DMS114 treated with DMSO at 0.1 percent for 48 hours (cell line): ENCODE measurements at regions not wholly inside any gene's neighbourhood (a gene's known extent, or its start where the extent isn't known, plus 50 kb on each side); places are given as distances from the start of the nearest gene placed in this dataset.
"Not testable (repeated sequence)": the region's sequence is repeated elsewhere in the genome, so short reads cannot be mapped to it uniquely, and the experiment has no call there.

ENCODE experiments used
- DNase-seq: peaks from one replicate; lab custom pipeline; 2025; ENCODE audit not compliant: unreplicated experiment; lab: John Stamatoyannopoulos, UW

- DNase-seq, result no peak
Measured at GRCh38 chr7:121501566-121501965, 105.5 kb upstream of the FAM3C start.

GRCh38 chr7:121500360-121501058 is 104.4 kb upstream of the FAM3C start:
- no peak for DNase-seq

GRCh38 chr7:121499624-121500023 is 103.5 kb upstream of the FAM3C start:
- DNase-seq, result no peak

- no peak for DNase-seq
Measured at GRCh38 chr7:121498816-121499215, 102.7 kb upstream of the FAM3C start.

- DNase-seq, result not testable (repeated sequence)
Measured at GRCh38 chr7:121497545-121497944, 101.4 kb upstream of the FAM3C start.

- DNase-seq, result no peak
Measured at GRCh38 chr7:121494516-121494915, 98.4 kb upstream of the FAM3C start.

- no peak for DNase-seq
Measured at GRCh38 chr7:121493553-121493952, 97.4 kb upstream of the FAM3C start.

GRCh38 chr7:121490309-121490708 is 94.2 kb upstream of the FAM3C start:
- DNase-seq, result no peak

- no peak for DNase-seq
Measured at GRCh38 chr7:121489440-121489839, 93.3 kb upstream of the FAM3C start.

GRCh38 chr7:121488111-121488650 is 92.1 kb upstream of the FAM3C start:
- no peak for DNase-seq

- no peak for DNase-seq
Measured at GRCh38 chr7:121486590-121486989, 90.5 kb upstream of the FAM3C start.

GRCh38 chr7:121485467-121486243 is 89.5 kb upstream of the FAM3C start:
- no peak for DNase-seq

GRCh38 chr7:121484089-121484763 is 88.1 kb upstream of the FAM3C start:
- no peak for DNase-seq

- no peak for DNase-seq
Measured at GRCh38 chr7:121480566-121481335, 84.6 kb upstream of the FAM3C start.

- no peak for DNase-seq
Measured at GRCh38 chr7:121480058-121480457, 84.0 kb upstream of the FAM3C start.

GRCh38 chr7:121479466-121479865 is 83.4 kb upstream of the FAM3C start:
- no peak for DNase-seq

- no peak for DNase-seq
Measured at GRCh38 chr7:121475806-121476205, 79.7 kb upstream of the FAM3C start.

GRCh38 chr7:121474301-121474673 is 78.2 kb upstream of the FAM3C start:
- DNase-seq, result no peak

GRCh38 chr7:121473645-121474300 is 77.7 kb upstream of the FAM3C start:
- DNase-seq, result no peak

- no peak for DNase-seq
Measured at GRCh38 chr7:121466455-121466854, 70.3 kb upstream of the FAM3C start.
